Tibial nerve (tissue), 4 donors: ENCODE measurements at regions not wholly inside any gene's neighbourhood (a gene's known extent, or its start where the extent isn't known, plus 50 kb on each side); places are given as distances from the start of the nearest gene placed in this dataset.

ENCODE experiments used
- DNase-seq, 2 donors: peaks; one replicate each; pipeline ENCODE4 v3.0.0-alpha.2; 2019; ENCODE audit warnings: low spot score in 2 of 2
- H3K27ac ChIP-seq, 4 donors: fragments of 200-600 bp; sonication (generic) in 3 of 4; one replicate each; pipeline ENCODE4 v1.5.1; 2017 to 2019; ENCODE audit warnings: mild to moderate bottlenecking in 1 of 4
- H3K27me3 ChIP-seq, 2 donors: fragments of 200-600 bp; sonication (generic) in 1 of 2; one replicate each; pipeline versions ENCODE4 v1.5.1 to v1.6.0; 2017 to 2019
- H3K36me3 ChIP-seq, 3 donors: fragments of 200-600 bp; sonication (generic); one replicate each; pipeline ENCODE4 v1.5.1; 2018 to 2019
- H3K4me1 ChIP-seq, 4 donors: fragments of 200-600 bp; sonication (generic) in 3 of 4; one replicate each; pipeline ENCODE4 v1.5.1; 2017 to 2019
- H3K4me3 ChIP-seq, 4 donors: fragments of 200-600 bp; sonication (generic) in 3 of 4; one replicate each; pipeline ENCODE4 v1.5.1; 2017 to 2019; ENCODE audit warnings: mild to moderate bottlenecking in 1 of 4, moderate library complexity in 1 of 4
- H3K9me3 ChIP-seq, 4 donors: fragments of 200-600 bp; sonication (generic) in 3 of 4; one replicate each; pipeline ENCODE4 v1.5.1; 2017 to 2019
- CTCF ChIP-seq, 5 experiments: fragments of 200-600 bp in 3 of 5; fragments of 450-650 bp in 2 of 5; sonication (generic) in 3 of 5; IDR thresholded peaks; one replicate each; pipeline ENCODE4 v1.5.1; 2016 to 2019; ENCODE audit warnings: antibody characterized with exemption in 5 of 5, mild to moderate bottlenecking in 3 of 5, moderate library complexity in 2 of 5
- EP300 ChIP-seq, 2 donors: sonication (generic); formaldehyde crosslinking; IDR thresholded peaks; one replicate each; pipeline ENCODE4 v1.6.1; 2017; ENCODE audit warnings: antibody characterized with exemption in 2 of 2, mild to moderate bottlenecking in 1 of 2
- POLR2A ChIP-seq, 2 donors: fragments of 450-650 bp; IDR thresholded peaks; one replicate each; pipeline ENCODE4 v1.6.1; 2017; ENCODE audit warnings: antibody characterized with exemption in 2 of 2, mild to moderate bottlenecking in 2 of 2, moderate library complexity in 2 of 2
- WGBS, 2 donors: methylation state at CpG; one replicate each; pipeline ENCODE4 v1.1.5; 2018; 5-methylcytosine and 5-hydroxymethylcytosine counted together

GRCh38 chr13:95352486-95352885 is 51.2 kb upstream of the ABCC4 start:
- Histone ChIP-seq H3K27ac (no peak overlapping the region), H3K4me1 (no peaks in the 10 kb centered on the region), H3K4me3 (no peak overlapping the region), H3K36me3 (no peaks in the 10 kb centered on the region), H3K9me3 (peaks cover 0 to 13% (median 0%) of the 10 kb centered on the region in 4 donors), H3K27me3 (no peaks in the 10 kb centered on the region)
- WGBS, 2 donors: 55 to 88% methylated on average over 1 of the region's 1 CpG
- TF ChIP-seq POLR2A (IDR thresholded peaks at IDR 0.05) (no peak), EP300 (IDR thresholded peaks at IDR 0.05) (no peak), CTCF (IDR thresholded peaks at IDR 0.05) (no peak)
- DNase-seq: no peak

- Histone ChIP-seq H3K4me1 (no peaks in the 10 kb centered on the region), H3K36me3 (no peaks in the 10 kb centered on the region), H3K9me3 (peaks cover 0 to 15% (median 0%) of the 10 kb centered on the region in 4 donors), H3K4me3 (no peak overlapping the region), H3K27me3 (no peaks in the 10 kb centered on the region), H3K27ac (no peak overlapping the region)
- WGBS, 2 donors: 88 to 89% methylated on average over 2 of the region's 2 CpGs
- TF ChIP-seq EP300 (IDR thresholded peaks at IDR 0.05) (no peak), CTCF (IDR thresholded peaks at IDR 0.05) (no peak), POLR2A (IDR thresholded peaks at IDR 0.05) (no peak)
- DNase-seq: no peak
Measured at GRCh38 chr13:95354156-95354555, 52.9 kb upstream of the ABCC4 start.

DNA sequence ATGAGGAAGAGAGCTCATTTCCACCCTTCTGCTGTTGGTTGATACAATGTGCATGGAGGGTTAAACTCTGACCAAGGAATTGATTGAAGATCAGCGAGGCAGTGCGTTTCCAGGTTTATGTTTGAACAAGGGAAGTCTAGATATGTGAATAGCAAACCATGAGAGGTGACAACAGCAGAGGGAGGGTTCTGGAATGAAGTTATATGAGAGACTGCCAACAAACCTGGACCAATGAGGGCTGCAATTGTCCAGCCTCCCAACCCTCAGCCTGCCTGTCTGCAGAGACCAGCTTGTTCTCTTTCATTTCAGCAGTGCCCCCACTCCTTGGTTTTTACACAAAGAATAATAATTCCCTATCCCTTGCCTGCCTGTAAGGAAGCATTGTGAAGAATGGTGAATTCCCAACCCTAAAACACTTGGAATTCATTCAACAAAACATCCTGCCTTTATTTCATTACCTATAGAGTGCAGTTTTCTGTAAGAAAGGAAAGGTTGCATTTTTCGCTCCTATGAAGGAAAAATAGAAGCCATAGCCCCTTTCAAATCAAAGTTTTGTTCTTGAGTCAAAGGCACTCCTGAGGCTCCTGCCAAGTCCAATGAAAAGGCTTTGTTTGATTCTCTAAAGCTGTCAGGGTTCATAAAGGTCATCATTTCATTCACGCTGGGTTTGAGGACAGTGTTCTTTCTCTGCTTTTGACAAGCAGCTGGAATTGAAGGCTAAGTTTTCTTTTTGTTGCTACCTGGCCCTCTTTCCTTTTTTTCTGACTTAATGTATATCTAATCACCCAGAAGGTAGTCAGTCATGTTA is 53.6 kb upstream of the ABCC4 start:
- H3K4me1 ChIP-seq: no peaks in the 10 kb centered on the region
- H3K36me3 ChIP-seq: no peaks in the 10 kb centered on the region
- TF ChIP-seq EP300 (IDR thresholded peaks at IDR 0.05) (no peak), CTCF (IDR thresholded peaks at IDR 0.05) (no peak), POLR2A (IDR thresholded peaks at IDR 0.05) (no peak)
- H3K4me3 ChIP-seq: no peak overlapping the region
- H3K27me3 ChIP-seq: no peaks in the 10 kb centered on the region
- H3K27ac ChIP-seq: no peak overlapping the region
- 23 to 36% methylated on average over 4 of the region's 4 CpGs for WGBS, 2 donors
- peaks cover 0 to 15% (median 0%) of the 10 kb centered on the region in 4 donors for H3K9me3 ChIP-seq
- DNase-seq: no peak

DNA sequence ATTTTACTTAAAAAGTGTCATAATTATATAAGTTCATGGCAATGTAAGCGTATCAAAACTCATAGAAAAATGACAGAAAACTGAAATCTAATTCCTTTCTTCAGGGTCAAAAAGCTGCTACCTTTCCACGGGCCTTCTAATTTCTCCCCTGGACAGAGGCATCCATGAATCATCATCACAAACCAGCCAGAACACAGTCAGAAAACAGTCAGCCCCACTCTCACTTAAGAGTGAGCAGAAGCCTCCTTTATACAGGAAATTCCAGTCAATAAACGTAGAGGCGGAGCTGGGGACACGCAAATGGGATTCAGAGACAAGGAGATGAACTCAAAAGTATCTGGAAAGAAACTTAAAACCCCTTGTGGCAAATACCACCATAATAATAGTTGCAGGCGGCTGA is 54.2 kb upstream of the ABCC4 start:
- no peak overlapping the region for H3K4me3 ChIP-seq
- H3K27me3 ChIP-seq: no peaks in the 10 kb centered on the region
- H3K4me1 ChIP-seq: no peaks in the 10 kb centered on the region
- 62 to 63% methylated on average over 6 of the region's 6 CpGs for WGBS, 2 donors
- H3K27ac ChIP-seq: no peak overlapping the region
- peaks cover 0 to 15% (median 0%) of the 10 kb centered on the region in 4 donors for H3K9me3 ChIP-seq
- TF ChIP-seq POLR2A (IDR thresholded peaks at IDR 0.05): no peak
- no peak for TF ChIP-seq EP300 (IDR thresholded peaks at IDR 0.05)
- DNase-seq: no peak
- no peaks in the 10 kb centered on the region for H3K36me3 ChIP-seq

DNA sequence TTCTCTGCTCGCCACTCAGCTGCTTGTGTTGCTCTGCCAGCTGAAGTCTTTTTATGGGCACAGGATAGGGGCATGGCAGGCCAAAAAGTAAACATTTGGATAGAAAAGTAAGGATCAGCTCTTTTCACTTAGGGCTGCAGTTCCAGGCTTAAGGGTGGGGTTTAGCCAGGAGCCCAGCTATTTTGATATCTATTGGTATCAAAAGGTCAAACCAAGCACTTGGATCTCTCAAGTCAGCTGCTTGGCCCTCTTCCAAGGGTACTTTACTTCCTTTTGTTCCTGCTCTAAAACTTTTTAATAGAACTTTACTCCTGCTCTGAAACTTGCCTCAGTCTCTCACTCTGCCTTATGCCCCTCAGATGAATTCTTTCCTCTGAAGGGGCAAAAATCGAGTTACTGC is 55.7 kb upstream of the ABCC4 start:
- no peaks in the 10 kb centered on the region for H3K36me3 ChIP-seq
- no peak overlapping the region for H3K4me3 ChIP-seq
- peaks cover 0 to 15% (median 0%) of the 10 kb centered on the region in 4 donors for H3K9me3 ChIP-seq
- 87 to 91% methylated on average over 2 of the region's 2 CpGs for WGBS, 2 donors
- H3K4me1 ChIP-seq: no peaks in the 10 kb centered on the region
- no peak for DNase-seq
- TF ChIP-seq POLR2A (IDR thresholded peaks at IDR 0.05) (no peak), EP300 (IDR thresholded peaks at IDR 0.05) (no peak), CTCF (IDR thresholded peaks at IDR 0.05) (no peak)
- no peaks in the 10 kb centered on the region for H3K27me3 ChIP-seq
- no peak overlapping the region for H3K27ac ChIP-seq
